ENCODE measurements at regions not wholly inside any gene's neighbourhood (a gene's known extent, or its start where the extent isn't known, plus 50 kb on each side); places are given as distances from the start of the nearest gene placed in this dataset.
A peak's percentile ranks its signal among the peaks of the same experiment; 100 is the strongest.

- DNase-seq (ENCODE audit: low spot score) = no peak
Measured at GRCh38 chr5:97591781-97592180, 408.7 kb upstream of the RIOK2 start.

- peak; percentile 15 for DNase-seq (ENCODE audit: low spot score)
Measured at GRCh38 chr5:97600486-97600885, 417.4 kb upstream of the RIOK2 start.

- no peak for DNase-seq (ENCODE audit: low spot score)
Measured at GRCh38 chr5:97601651-97602050, 418.6 kb upstream of the RIOK2 start.

DNA sequence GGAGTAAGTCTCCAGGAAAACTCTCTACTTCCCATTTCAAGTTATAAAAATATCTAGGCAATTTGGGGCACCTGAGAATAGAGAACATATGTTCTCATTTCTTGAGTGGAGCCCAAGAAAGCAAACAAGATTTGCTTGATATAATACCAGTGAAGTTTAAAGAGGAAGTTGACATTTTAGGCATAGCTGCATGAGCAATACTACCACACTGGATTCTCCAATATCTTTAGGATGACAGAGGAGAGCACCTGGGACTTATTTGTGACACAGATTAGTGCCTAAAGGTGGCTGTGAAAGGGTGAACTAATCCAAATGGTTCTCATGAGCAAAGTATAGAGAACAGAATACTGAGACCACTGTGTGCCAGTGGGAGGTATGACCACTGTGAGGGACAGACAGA, 423.5 kb upstream of the RIOK2 start:
- DNase-seq (ENCODE audit: low spot score) = no peak

GRCh38 chr5:97608501-97608900, 425.5 kb upstream of the RIOK2 start:
- no peak for DNase-seq (ENCODE audit: low spot score)

GRCh38 chr5:97618721-97619120, 435.7 kb upstream of the RIOK2 start:
- DNase-seq (ENCODE audit: low spot score) = no peak

DNA sequence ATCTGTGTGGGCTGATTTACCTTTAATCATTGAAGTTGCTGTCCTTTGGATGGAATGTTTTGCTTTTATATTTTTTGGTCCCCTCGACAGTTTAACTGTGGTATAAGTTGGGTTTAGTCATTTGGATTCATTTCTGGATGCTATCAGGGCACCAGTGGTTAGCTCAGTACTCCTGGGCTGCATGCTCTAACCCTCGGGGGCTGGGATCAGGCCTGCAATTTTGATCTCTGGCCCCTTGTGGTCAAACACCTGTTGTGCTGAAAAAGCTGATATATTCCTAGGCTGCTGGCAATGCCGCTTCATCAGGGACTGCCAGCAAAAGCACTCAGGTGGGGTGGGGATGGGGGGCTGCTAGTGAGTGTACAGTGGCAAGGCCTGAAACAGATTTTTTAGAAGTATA, 440.4 kb upstream of the RIOK2 start:
- no peak for DNase-seq (ENCODE audit: low spot score)

DNA sequence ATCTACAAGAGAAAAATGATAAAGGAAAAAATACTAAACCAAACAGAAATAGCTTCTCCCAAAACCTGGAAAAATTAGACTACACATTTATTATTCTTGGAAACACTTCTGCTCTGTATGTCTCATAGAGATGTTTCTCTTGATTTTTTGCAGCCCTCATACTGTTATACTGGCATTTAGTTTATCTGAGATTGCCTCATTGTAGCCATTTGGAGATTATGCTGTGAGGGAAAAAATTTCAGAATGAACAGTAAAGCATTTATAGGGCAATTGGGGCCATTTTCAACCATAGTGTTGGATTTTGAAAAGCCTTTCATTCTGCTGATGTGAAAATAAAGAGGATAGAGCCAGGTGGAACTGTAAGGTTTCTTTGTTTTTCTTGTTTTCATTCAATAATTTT, 441.8 kb upstream of the RIOK2 start:
- DNase-seq (ENCODE audit: low spot score) = no peak

DNA sequence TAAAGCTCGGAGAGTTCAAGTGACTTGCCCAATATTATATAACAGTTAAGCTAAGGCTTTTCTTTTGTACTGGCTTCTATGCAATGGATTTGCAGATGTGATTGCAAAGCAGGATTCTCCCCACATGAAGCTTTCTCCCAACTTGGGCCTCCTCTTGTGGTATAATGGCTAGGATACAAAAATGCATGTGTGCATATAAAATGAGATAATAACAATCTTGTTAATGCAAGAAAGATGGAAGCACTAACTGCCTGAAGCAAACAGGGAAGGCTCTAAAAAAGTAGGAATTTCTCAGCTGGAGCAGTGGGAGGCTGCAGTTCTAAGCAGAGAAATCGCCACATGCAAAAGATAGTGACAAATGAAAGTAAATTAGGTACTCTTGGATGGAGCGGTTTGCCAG, 444.2 kb upstream of the RIOK2 start:
- no peak for DNase-seq (ENCODE audit: low spot score)

- DNase-seq (ENCODE audit: low spot score) = peak; percentile 21
Measured at GRCh38 chr5:97628031-97628430, 445.0 kb upstream of the RIOK2 start.

GRCh38 chr5:97628807-97629206, 445.8 kb upstream of the RIOK2 start:
- no peak for DNase-seq (ENCODE audit: low spot score)

GRCh38 chr5:97629276-97629675, 446.2 kb upstream of the RIOK2 start:
- DNase-seq (ENCODE audit: low spot score) = peak; percentile 91

DNA sequence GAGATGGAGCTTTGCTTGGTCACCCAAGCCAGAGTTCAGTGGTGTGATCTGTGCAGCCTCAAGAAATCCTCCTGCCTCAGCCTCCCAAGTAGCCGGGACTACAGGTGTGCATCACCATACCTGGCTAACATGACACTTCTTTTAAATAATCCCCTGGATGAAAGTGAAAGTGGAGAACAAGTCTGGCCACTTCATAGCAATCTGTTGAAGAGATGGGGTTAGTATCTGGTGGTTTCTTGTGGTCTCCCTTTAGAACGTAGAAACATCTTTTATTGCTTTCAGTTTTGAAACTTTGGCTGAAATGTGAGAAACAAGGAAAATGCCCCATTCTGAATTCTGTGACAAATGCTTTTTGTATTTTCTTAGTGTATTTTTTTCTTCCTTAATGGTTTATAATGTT, 452.5 kb upstream of the RIOK2 start:
- no peak for DNase-seq (ENCODE audit: low spot score)

- no peak for DNase-seq (ENCODE audit: low spot score)
Measured at GRCh38 chr5:97636766-97637165, 453.7 kb upstream of the RIOK2 start.

DNA sequence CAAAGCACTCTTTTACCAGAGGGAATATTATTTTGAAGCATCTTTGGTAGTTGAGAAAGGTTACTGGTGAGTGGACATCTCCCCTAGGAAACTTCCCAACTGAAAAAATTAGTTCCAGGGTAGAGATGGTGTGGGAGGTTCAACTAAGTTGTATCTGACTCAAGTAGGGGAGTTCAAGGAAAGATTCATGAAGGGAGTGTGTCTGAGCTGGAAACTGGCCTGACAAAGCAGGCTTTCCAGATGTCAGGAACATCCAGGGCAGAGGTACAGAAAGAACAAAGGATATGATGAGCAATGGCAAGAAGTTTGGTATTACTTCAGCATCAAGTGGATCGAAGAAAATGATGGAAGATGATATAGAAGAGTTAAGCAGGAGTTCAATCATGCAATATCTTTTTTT, 458.0 kb upstream of the RIOK2 start:
- DNase-seq (ENCODE audit: low spot score) = no peak

- no peak for DNase-seq (ENCODE audit: low spot score)
Measured at GRCh38 chr5:97644206-97644605, 461.2 kb upstream of the RIOK2 start.

DNA sequence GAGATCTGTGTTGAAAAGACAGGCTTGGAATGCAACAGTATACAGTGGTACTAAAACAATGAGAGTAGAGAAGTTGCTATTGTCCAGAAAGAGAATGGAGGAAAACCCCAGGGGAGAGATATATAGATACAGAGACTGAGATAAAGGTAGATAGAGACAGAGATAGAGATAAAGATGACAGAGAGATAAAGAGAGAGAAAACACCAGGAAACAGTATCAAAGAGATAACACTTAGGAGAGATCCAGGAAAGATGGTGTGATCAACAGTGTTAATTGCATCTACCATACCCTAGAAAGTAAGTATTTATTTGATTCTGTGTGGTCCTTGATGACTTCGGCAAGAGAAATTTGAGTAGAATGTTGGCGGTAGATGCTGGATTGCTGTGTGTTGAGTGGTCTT, 461.8 kb upstream of the RIOK2 start:
- DNase-seq (ENCODE audit: low spot score) = no peak

GRCh38 chr5:97657239-97657638, 474.2 kb upstream of the RIOK2 start:
- no peak for DNase-seq (ENCODE audit: low spot score)

- no peak for DNase-seq (ENCODE audit: low spot score)
Measured at GRCh38 chr5:97658116-97658900, 475.3 kb upstream of the RIOK2 start.

DNA sequence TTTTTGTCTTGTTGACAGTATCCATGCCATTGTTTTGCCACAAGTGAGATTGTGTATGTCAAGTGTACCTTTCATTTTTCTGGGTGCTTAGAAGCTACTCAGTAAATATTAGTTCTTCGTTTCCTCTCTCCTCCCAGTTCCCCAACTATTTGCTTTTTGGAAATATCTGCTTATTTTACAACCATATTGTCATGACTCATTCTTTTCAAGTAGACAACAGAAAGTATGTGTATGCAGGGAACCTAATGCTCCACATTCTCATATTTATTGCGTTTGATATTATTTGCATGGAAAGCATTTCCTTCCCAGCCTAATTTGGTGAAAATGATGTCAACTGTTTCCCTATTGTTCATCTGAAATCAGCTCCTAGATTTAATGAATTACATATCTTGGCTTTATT, 483.7 kb upstream of the RIOK2 start:
- no peak for DNase-seq (ENCODE audit: low spot score)

DNA sequence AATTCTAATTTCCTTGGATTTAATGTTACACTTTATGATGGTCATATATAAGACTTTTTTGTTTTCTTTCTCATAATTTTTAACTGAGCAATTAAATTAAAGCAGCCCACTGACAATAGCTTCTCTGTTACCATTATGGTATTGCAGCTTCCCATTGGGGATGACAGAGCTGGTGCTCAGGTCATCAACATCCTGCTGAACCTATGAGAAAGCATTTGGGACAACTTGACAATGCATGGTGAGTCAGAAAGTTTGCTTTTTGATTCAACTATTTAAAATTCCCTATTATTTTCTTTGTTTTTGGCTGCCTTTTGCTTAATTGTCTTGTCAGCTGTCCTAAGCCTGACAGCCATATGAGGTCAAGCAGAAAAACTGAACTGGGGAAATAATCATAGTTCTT, 487.4 kb upstream of the RIOK2 start:
- DNase-seq (ENCODE audit: low spot score) = no peak

DNA sequence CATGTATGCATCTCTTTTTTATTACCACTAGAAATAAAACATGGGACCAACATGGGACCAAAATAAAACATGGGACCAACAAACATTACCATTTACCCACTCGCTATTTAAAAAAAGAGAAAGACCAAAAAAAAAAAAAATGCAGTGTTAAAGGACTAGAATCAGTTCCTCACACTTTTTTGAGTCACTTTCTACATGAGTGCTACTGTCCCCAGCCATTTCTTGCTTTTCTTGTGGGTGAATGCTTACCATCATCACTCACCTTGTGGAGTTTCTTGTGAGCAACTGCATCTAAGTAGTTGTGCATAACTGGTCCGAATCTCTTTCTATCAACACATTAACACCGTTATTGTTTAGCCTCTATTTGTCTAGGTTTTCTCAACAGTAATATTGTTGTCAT, 493.6 kb upstream of the RIOK2 start:
- no peak for DNase-seq (ENCODE audit: low spot score)

DNA sequence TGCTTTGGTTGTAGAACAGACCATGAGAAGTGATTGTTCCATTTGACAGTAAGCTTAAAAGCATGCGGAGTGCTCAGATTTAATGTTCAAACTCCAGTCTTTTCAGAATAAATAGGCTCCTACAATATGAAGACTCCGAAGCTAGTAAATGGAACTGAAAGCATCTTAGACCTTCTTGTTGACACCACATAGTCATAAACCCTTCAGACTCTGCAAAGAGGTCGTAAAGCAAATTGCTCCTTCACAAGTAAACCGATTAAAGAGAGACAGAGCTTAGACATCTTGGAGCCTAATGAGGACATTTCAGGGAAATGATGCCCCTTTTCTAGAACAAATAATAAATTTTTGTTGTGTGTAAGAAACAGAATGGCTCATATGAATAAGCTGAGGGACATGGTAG, 511.0 kb upstream of the RIOK2 start:
- DNase-seq (ENCODE audit: low spot score) = no peak

DNA sequence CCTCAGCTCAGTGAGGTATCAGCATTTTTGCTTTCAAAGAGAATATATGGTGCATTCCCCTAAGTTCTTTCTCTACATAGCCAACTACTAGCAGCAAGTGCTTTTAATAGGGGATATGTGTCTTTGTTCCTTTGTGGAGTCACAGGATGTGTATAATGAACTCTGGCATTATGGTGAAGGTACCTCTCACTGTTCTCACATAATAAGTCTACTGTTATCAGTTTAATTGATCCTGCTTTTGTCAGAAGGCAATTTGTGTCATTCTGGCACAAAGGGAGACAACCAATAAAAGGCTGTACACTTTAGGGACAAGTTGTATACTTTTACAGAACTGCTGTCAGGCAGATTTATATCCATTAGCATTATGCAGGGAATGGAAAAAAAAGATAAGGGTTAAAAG, 531.4 kb upstream of the RIOK2 start:
- DNase-seq (ENCODE audit: low spot score) = no peak

- DNase-seq (ENCODE audit: low spot score) = no peak
Measured at GRCh38 chr5:97726106-97726505, 543.1 kb upstream of the RIOK2 start.

Measured in AG20443 (cell line).